ENCODE measurements at regions not wholly inside any gene's neighbourhood (a gene's known extent, or its start where the extent isn't known, plus 50 kb on each side); places are given as distances from the start of the nearest gene placed in this dataset.
"Not testable (repeated sequence)": the region's sequence is repeated elsewhere in the genome, so short reads cannot be mapped to it uniquely, and the experiment has no call there.

DNA sequence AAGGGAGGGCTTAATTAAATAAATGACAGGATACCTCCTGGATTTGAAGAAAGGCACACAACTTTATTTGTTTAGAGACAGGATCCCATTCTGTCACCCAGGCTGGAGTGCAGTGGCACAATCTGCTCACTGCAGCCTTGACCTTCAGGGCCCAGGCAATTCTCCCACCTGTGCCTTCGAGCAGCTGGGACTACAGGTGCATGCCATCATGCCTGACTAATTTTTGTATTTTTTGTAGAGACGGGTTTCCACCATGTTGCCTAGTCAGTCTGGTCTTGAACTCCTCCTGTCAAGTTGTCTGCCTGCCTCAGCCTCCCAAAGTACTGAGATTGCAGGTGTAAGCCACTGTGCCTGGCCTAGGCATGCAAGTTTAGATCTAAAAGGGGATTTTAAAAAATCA lies 272.7 kb upstream of the MBL2 start:
- DNase-seq: no peak

DNA sequence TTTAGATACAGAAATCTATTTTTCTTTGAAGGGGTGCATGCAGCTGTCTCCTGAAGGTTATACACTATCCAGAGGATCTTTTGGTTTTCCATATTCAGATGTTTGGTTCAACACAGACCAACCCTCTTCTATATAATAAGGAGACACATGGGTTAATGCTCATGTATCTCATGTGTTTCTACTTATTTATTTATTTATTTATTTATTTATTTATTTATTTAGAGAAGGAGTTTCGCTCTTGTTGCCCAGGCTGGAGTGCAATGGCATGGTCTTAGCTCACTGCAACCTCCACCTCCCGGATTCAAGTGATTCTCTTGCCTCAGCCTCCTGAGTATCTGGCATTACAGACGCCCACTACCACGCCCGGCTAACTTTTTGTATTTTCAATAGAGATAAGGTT lies 263.2 kb upstream of the MBL2 start:
- DNase-seq: not testable (repeated sequence)

DNA sequence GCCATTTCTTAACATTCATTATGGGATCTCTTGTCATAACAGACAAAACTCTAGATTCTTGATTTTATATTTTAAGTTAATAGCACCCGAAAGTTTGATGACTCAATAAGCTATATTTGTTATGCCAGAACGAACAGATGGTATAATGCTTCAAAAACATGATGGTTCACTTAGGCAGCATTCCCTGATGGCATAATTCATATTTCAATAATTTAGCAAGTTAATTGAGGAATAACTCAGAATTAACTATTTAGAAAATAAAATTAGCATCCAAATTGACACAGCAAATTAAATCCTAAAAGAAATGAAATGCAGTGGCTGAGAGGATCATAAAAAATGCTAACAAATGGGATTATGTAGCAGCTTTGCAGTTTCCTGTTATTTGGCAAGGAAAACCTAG lies 260.8 kb upstream of the MBL2 start:
- no peak for DNase-seq

- DNase-seq: not testable (repeated sequence)
Measured at GRCh38 chr10:53029872-53030849, 257.6 kb upstream of the MBL2 start.

DNA sequence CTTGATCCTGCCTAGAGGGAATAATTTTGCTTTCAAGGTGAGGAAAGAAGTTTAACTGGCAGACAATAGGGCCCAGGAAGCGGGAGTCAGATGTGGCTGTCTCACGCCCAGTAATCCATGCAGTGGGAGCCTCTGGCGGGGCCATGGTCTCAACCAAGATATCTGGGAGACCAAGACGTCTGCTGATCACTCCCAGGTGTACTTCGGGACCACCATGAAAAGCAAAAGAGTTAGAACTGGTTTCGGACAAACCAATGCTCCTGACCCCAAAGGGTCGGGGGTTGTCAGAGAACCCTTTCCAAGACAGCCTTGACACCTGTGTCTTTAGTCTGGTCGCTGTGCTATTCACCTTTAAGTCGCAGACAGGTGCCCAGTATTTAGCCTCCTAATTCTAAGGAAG lies 256.9 kb upstream of the MBL2 start:
- DNase-seq: no peak

DNA sequence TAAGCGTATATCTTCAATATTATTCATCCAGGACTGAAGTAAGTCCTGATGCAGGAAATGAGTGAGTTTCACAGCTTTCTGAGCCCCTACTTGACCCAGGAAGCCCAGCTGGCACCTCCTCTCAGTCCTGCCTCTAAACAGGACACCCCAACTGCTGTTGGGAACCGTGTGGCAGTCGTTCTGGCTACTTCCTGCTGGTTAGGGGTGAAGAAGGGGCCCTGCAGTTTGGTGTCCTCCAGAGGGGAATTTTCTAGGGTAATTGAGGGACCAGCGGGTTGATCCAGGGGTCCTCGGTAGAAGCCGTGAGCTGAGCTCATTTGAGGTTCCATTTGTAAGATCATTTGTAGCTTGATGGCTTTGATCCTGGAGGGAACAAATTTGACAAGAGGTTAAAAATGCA lies 253.2 kb upstream of the MBL2 start:
- DNase-seq: not testable (repeated sequence)

DNA sequence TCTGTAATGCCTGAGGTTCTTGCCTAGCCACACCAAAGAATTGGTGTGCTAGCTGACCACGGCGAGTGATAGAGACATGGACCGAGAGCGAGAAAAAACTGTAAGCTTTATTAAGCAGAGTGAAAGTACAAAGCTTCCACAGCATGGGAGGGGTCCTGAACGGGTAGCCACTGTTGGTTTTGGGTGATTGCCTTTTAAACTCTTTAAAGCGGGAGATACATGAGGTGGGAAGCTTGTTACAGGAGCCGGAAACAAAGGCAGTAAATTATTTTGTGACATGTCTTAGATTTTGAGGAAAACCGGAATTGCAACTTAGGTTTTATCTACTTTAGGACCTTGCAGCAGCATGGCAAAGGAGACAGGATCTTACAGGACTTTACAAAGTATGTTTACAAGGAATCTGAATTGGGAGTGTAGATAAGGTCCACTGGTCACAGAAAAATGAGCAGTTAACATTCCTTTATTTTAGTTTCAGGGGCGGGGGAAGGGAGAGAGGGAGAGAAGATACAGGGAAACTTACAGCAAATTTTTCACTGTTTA lies 252.7 kb upstream of the MBL2 start:
- DNase-seq: no peak

DNA sequence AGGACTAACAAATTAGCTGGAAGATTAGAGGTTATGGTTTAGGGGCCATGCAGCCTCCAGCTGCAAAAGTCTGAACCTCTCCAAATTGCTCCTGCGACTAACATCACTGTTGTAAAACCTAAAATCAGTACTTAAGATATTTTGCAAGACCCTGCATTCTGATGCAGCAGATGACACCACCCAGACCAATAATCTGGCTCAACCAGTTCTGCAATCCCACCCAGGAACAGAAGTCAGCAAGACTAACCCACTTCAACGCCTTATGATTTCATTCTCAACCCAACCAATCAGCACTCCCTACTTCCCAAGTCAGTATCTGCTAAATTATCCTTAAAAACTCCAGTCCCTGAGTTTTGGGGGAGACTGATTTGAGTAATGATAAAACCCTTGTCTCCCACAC lies 250.8 kb upstream of the MBL2 start:
- DNase-seq: no peak

DNA sequence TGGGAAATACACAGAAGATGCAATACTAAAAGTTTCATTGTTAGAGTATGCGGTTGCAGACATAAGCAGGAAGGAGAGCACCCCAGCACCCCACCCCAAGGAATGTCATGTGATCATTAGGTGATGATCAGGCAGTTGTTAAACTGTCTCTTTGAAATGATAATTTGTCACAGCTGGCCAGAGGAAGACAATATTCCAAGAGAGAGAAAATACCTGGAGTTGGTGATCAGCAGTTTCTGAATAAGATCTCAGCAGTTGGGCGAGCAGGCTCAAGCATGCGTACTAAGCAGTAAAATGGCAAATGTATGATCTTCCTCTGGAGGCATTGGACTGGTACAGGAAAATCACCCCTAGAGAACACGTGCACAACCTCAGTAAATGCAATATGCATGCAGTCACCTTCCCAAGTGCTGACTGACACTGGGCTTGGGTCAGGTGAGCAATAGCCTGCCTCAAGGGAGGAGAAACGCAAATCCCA lies 250.1 kb upstream of the MBL2 start:
- DNase-seq: no peak

- no peak for DNase-seq
Measured at GRCh38 chr10:53013201-53013810, 240.7 kb upstream of the MBL2 start.

DNA sequence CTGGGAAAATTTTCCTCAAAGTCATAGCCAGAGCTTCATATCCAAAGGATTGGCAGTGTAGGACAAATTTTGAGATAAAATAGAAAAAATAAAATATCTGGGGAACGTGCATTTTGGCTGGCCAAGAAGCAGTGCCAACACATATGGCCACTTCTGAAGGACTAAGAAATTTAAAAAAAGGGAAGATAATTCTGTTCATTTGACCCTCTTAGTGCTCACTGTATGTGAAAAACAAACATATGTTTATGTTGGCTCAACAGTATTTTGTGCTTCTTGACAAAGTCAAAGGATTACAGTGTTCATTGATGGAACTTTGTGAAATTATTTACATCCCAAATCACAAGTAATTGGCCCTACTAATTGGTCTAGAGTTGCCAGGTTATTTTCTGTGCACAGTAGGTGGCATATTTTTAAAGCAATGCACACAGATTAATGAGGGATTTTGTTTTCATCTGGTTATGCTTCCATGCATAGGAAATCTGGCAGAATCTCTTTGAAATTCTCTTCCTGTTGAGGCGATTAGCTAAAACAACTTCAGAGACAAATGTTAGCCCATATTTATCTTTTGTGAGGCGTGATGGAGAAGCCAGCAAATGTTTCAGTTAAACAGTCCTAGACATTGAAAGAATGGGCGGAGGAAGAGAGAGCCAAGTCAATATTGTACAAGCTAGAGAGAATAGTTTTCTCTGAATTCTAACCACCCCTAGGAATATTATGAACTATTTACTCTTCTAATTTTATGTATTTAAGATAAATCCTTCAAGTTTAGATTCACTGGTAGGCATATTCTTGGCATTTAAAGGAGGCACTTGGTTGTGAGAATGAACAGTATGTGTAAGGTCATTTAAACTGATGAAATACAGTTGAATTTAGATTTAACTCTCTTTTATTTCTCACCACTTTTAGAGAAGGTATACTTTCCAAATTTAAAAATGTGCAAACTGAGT lies 237.7 kb upstream of the MBL2 start:
- no peak for DNase-seq

- DNase-seq: no peak
Measured at GRCh38 chr10:53007527-53007842, 234.9 kb upstream of the MBL2 start.

DNA sequence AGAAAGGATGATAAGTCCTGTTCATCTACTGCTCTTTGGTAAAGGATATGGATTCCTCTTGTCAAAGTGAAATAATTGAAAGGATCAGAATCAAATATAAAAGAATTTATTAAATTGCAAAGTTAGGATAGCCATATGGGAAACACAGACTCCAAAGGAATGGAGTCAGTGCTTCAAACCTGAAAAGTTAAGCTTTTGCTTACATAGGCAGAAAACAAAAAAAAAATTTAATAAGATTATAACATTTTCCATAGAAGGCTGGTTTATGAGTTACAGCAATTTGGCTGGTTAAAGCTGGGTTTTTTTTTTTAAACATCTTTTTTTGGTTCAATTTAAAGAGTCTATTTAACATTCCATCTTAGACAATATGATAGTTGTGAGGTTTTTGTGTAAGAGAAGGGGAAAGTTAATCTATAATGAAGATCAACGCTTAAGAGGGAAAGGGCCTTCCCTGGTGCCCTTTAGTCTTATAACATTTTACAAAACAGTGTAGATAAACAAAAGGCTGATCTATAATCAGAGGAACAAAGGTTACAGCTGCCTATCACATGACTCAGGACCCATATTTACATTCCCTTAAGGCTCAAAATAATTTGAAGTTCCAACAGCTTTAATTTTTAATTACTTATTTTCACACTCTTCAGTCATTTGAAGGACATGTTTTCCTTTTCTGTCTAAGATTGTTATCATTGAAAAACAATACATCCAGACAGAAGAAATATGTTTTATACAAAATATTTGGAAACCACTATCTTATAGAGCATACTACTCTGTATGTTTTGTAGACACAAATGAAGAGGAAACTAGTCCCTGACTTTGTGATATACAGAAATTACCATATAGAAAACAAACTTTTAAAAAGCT lies 234.3 kb upstream of the MBL2 start:
- DNase-seq: no peak

- DNase-seq: no peak
Measured at GRCh38 chr10:53005612-53006345, 233.2 kb upstream of the MBL2 start.

GRCh38 chr10:53003094-53003493 lies 230.5 kb upstream of the MBL2 start:
- no peak for DNase-seq

GRCh38 chr10:52999681-53000080 lies 227.1 kb upstream of the MBL2 start:
- no peak for DNase-seq

GRCh38 chr10:52999258-52999657 lies 226.7 kb upstream of the MBL2 start:
- DNase-seq: no peak

DNA sequence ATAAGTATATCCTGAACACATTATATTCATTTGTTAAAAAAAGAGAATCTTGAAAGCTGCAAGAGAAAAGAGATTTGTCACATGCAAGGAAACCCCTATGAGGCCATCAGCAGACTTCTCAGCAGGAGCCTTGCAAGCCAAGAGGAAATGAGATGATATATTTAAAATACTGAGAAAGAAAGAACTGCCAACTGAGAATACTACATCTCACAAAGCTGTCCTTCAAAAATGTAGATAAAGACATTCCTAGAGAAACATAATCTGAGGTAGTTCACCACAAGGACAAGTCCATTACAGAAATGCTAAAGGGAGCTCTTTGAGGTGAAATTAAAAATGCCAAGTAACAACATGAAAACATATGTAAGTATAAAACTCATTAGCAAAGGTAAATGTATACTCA lies 224.4 kb upstream of the MBL2 start:
- DNase-seq: no peak

DNA sequence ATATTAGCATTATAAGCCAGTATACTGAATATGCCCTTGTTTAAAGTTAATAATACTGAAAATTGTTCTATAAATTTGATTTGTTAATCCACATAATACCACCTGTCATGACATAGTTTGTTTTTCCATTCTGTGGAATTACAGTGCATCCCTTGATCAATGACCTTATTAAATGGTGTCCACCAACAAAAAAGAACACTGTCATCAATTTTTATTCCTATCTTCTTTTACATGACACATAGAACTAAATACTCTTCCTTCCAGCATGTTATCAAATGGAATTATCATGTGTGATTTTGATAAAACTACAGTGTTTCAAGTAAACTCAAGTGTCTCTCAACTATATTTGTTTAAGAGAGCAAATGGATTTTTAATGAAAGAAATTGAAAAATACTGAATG lies 221.8 kb upstream of the MBL2 start:
- no peak for DNase-seq

GRCh38 chr10:52993109-52993508 lies 220.5 kb upstream of the MBL2 start:
- no peak for DNase-seq

GRCh38 chr10:52992567-52992966 lies 220.0 kb upstream of the MBL2 start:
- DNase-seq: no peak

All from stimulated activated naive CD4-positive, alpha-beta T cell (primary cell).